ENCODE measurements at regions not wholly inside any gene's neighbourhood (a gene's known extent, or its start where the extent isn't known, plus 50 kb on each side); places are given as distances from the start of the nearest gene placed in this dataset.
A peak's percentile ranks its signal among the peaks of the same experiment; 100 is the strongest.

DNA sequence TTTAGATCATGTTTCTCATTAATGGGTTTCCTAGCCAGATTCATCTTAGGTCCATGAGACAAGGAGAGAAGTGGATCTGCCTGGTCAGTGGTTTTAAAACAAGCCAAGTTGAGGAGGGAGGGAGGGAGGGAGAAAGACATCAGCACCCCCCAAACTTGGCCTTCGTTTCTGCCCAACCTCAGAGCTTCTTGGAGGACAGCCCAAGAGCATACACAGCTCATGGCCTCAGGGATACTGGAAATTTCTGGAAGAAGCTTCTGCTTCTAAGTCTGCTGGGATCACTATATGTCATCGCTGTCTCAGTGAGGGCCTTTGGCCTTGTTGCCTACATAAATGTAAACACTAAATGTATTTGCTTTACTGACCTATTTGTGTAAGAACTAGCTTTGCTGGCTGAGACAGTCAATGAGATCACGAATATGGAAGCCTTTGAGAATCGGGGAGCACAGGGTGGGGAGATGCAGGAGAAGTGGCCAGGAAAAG, 375.1 kb downstream of the BUD13 start:
- intact Hi-C loops (cut with micrococcal nuclease) = no loop called here
- H3K4me3 Mint-ChIP-seq = no peak overlapping the region
- no peaks in the 10 kb centered on the region for H3K36me3 Mint-ChIP-seq
- H4K20me1 ChIP-seq (ENCODE audit: insufficient read depth, low read length) = no peaks in the 10 kb centered on the region
- H3K9me3 ChIP-seq (replicated peaks in 1 of 2; ENCODE audit: control insufficient read depth in 1 of 2, insufficient read depth in 1 of 2, low read length in 2 of 2) = peaks cover 0 to 5% of the 10 kb centered on the region in 2 donors
- peak overlapping the region in 1 of 7 donors; percentile 53 for H3K27ac Mint-ChIP-seq
- peaks cover 2 to 5% (median 4%) of the 10 kb centered on the region in 3 donors for H3K27me3 Mint-ChIP-seq (ENCODE audit: low read depth in 3 of 3)
- H3K4me3 ChIP-seq (replicated peaks in 1 of 3; ENCODE audit: low read depth in 2 of 3, low read length in 3 of 3) = no peak overlapping the region
- H3K9ac ChIP-seq (ENCODE audit: insufficient read depth, low read length, poor library complexity, severe bottlenecking) = no peak overlapping the region
- no peak for DNase-seq
- H2AFZ ChIP-seq (ENCODE audit: insufficient read depth, low read depth, low read length, poor library complexity, severe bottlenecking) = no peak overlapping the region
- no peaks in the 10 kb centered on the region for H3K4me1 ChIP-seq (ENCODE audit: control insufficient read depth in 1 of 2, insufficient read depth in 2 of 2, low read length in 2 of 2)
- H3K79me2 ChIP-seq (ENCODE audit: insufficient read depth, low read length) = no peaks in the 10 kb centered on the region
- H3K27ac ChIP-seq (ENCODE audit: low read depth in 1 of 2, low read length in 2 of 2) = no peak overlapping the region
- H3K36me3 ChIP-seq (replicated peaks in 1 of 2; ENCODE audit: control insufficient read depth in 1 of 2, insufficient read depth in 2 of 2, low read length in 2 of 2) = no peaks in the 10 kb centered on the region
- H3K4me1 Mint-ChIP-seq = no peaks in the 10 kb centered on the region
- H3K9me3 Mint-ChIP-seq = peaks cover 0 to 9% (median 2%) of the 10 kb centered on the region in 7 donors
- no CpG with 5 or more reads among the region's 4 CpGs for WGBS (ENCODE audit: insufficient coverage)
- TF ChIP-seq, protein P1, sequence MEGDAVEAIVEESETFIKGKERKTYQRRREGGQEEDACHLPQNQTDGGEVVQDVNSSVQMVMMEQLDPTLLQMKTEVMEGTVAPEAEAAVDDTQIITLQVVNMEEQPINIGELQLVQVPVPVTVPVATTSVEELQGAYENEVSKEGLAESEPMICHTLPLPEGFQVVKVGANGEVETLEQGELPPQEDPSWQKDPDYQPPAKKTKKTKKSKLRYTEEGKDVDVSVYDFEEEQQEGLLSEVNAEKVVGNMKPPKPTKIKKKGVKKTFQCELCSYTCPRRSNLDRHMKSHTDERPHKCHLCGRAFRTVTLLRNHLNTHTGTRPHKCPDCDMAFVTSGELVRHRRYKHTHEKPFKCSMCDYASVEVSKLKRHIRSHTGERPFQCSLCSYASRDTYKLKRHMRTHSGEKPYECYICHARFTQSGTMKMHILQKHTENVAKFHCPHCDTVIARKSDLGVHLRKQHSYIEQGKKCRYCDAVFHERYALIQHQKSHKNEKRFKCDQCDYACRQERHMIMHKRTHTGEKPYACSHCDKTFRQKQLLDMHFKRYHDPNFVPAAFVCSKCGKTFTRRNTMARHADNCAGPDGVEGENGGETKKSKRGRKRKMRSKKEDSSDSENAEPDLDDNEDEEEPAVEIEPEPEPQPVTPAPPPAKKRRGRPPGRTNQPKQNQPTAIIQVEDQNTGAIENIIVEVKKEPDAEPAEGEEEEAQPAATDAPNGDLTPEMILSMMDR (IDR thresholded peaks at IDR 0.05) = no peak
- no peak overlapping the region for H3K4me2 ChIP-seq (replicated peaks; ENCODE audit: extremely low read depth, low read length, poor library complexity, severe bottlenecking)
- H3K27me3 ChIP-seq (ENCODE audit: control insufficient read depth in 2 of 2, insufficient read depth in 2 of 2, low read length in 2 of 2) = no peaks in the 10 kb centered on the region

DNA sequence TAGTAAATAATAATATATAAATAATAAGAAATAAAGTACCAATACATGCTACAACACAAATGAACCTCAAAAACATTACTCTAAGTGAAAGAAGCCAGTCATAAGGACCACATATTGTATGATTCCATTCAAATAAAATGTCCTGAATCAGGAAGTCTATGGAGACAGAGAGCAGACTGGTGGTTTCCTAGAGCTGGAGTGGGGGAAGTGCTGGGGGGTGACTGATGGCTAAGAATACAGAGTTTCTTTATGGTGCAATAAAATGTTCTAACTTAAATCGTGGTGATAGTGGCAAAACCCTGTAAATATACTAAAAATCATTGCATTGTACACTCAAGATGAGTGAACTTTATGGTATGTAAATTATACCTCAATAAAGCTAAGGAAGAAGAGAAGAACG, 376.5 kb downstream of the BUD13 start:
- H3K9me3 ChIP-seq (replicated peaks in 1 of 2; ENCODE audit: control insufficient read depth in 1 of 2, insufficient read depth in 1 of 2, low read length in 2 of 2) = peaks cover 0 to 5% of the 10 kb centered on the region in 2 donors
- Mint-ChIP-seq H3K36me3 (no peaks in the 10 kb centered on the region), H3K4me3 (no peak overlapping the region), H3K9me3 (peaks cover 0 to 13% (median 2%) of the 10 kb centered on the region in 7 donors), H3K27ac (no peak overlapping the region), H3K27me3 (ENCODE audit: low read depth in 3 of 3) (peaks cover 2 to 5% (median 4%) of the 10 kb centered on the region in 3 donors), H3K4me1 (no peaks in the 10 kb centered on the region)
- H3K36me3 ChIP-seq (replicated peaks in 1 of 2; ENCODE audit: control insufficient read depth in 1 of 2, insufficient read depth in 2 of 2, low read length in 2 of 2) = no peaks in the 10 kb centered on the region
- H3K9ac ChIP-seq (ENCODE audit: insufficient read depth, low read length, poor library complexity, severe bottlenecking) = no peak overlapping the region
- H3K4me3 ChIP-seq (replicated peaks in 1 of 3; ENCODE audit: low read depth in 2 of 3, low read length in 3 of 3) = no peak overlapping the region
- H3K4me1 ChIP-seq (ENCODE audit: control insufficient read depth in 1 of 2, insufficient read depth in 2 of 2, low read length in 2 of 2) = no peaks in the 10 kb centered on the region
- H4K20me1 ChIP-seq (ENCODE audit: insufficient read depth, low read length) = no peaks in the 10 kb centered on the region
- TF ChIP-seq, protein P1 (IDR thresholded peaks at IDR 0.05) = no peak
- DNase-seq = no peak
- H3K27ac ChIP-seq (ENCODE audit: low read depth in 1 of 2, low read length in 2 of 2) = no peak overlapping the region
- intact Hi-C loops (cut with micrococcal nuclease) = no loop called here
- H3K4me2 ChIP-seq (replicated peaks; ENCODE audit: extremely low read depth, low read length, poor library complexity, severe bottlenecking) = no peak overlapping the region
- no peaks in the 10 kb centered on the region for H3K27me3 ChIP-seq (ENCODE audit: control insufficient read depth in 2 of 2, insufficient read depth in 2 of 2, low read length in 2 of 2)
- no peak overlapping the region for H2AFZ ChIP-seq (ENCODE audit: insufficient read depth, low read depth, low read length, poor library complexity, severe bottlenecking)
- no CpG with 5 or more reads among the region's 2 CpGs for WGBS (ENCODE audit: insufficient coverage)
- H3K79me2 ChIP-seq (ENCODE audit: insufficient read depth, low read length) = no peaks in the 10 kb centered on the region

Data from CD14-positive monocyte (primary cell).